Breast epithelium (tissue), 4 donors: ENCODE measurements at regions not wholly inside any gene's neighbourhood (a gene's known extent, or its start where the extent isn't known, plus 50 kb on each side); places are given as distances from the start of the nearest gene placed in this dataset.
"Not testable (repeated sequence)": the region's sequence is repeated elsewhere in the genome, so short reads cannot be mapped to it uniquely, and the experiment has no call there.

Source experiments
- DNase-seq, 2 donors: peaks; one replicate each; pipeline ENCODE4 v3.0.0-alpha.2; 2019; ENCODE audit warnings: low spot score in 2 of 2
- H3K27ac ChIP-seq, 2 donors: fragments of 200-600 bp; sonication (generic) in 1 of 2; one replicate each; pipeline ENCODE4 v1.5.1; 2016 to 2019; ENCODE audit warnings: mild to moderate bottlenecking in 1 of 2
- H3K27me3 ChIP-seq, 2 donors: fragments of 200-600 bp; sonication (generic) in 1 of 2; one replicate each; pipeline versions ENCODE4 v1.5.1 to v1.6.0; 2017 to 2019; ENCODE audit warnings: control low read depth in 1 of 2, mild to moderate bottlenecking in 1 of 2
- H3K36me3 ChIP-seq: fragments of 200-600 bp; one replicate; pipeline ENCODE4 v1.5.1; 2019
- H3K4me1 ChIP-seq, 2 donors: fragments of 200-600 bp; sonication (generic); one replicate each; pipeline ENCODE4 v1.5.1; 2016 to 2019; ENCODE audit warnings: control low read depth in 1 of 2
- H3K4me3 ChIP-seq, 3 donors: fragments of 200-600 bp; sonication (generic); 1 replicate in 2 of 3; 2 replicates in 1 of 3; pipeline ENCODE4 v1.5.1; 2016 to 2019; ENCODE audit warnings: mild to moderate bottlenecking in 3 of 3, moderate library complexity in 2 of 3
- H3K9me3 ChIP-seq, 2 donors: fragments of 200-600 bp; sonication (generic) in 1 of 2; one replicate each; pipeline ENCODE4 v1.5.1; 2016 to 2019; ENCODE audit warnings: control low read depth in 1 of 2
- POLR2A ChIP-seq: fragments of 450-650 bp; IDR thresholded peaks from one replicate; pipeline ENCODE4 v1.6.1; 2016; ENCODE audit warnings: antibody characterized with exemption, mild to moderate bottlenecking, moderate library complexity
- POLR2AphosphoS5 ChIP-seq, 3 donors: sonication (generic); formaldehyde crosslinking; IDR thresholded peaks; one replicate each; pipeline ENCODE4 v1.6.1; 2017; ENCODE audit warnings: antibody characterized with exemption in 3 of 3
- intact Hi-C: fragments of 100-400 bp; cut with DNase I; formaldehyde crosslinking; loops from one replicate; pipeline ENCODE4 v1.15.1; 2023; ENCODE audit warnings: low total_unique reads
- TF ChIP-seq, protein P1 (sequence below), 3 donors: fragments of 450-650 bp; IDR thresholded peaks; one replicate each; pipeline ENCODE4 v1.5.1; 2016 to 2017; ENCODE audit warnings: antibody characterized with exemption in 3 of 3, mild to moderate bottlenecking in 3 of 3, moderate library complexity in 3 of 3

DNA sequence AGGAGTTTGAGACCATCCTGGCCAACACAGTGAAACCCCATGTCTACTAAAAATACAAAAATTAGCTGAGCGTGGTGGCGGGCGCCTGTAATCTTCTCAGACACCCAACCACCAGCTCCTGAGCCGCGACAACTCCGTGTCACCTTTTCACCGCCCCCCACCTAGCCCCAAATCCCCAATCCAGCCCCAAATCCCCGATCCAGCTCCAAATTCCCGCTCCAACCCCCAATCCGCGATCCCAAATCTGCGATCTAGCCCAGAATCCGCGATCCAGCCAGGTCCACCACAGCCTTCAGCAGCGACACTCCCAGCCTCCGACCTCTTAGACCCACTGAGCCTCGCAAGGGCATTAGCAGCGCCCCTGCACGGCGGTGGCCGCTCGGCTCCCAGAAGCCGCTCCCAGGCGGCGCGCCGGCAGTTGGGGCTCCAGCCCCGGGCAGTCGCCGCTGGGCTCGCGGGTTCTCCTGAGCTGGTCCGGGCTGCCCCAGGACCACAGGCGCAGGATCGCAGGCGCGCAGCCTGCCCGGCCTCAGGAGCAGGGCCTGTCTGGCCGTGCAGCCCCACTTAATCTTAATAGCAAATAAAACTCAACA is 4469.9 kb upstream of the OR11H1 start:
- H3K27ac ChIP-seq, H3K4me3 ChIP-seq, H3K27me3 ChIP-seq, DNase-seq, H3K4me1 ChIP-seq, H3K36me3 ChIP-seq, intact Hi-C loops: not testable (repeated sequence)
- peaks cover 57 to 64% of the 10 kb centered on the region in 2 donors for H3K9me3 ChIP-seq

DNA sequence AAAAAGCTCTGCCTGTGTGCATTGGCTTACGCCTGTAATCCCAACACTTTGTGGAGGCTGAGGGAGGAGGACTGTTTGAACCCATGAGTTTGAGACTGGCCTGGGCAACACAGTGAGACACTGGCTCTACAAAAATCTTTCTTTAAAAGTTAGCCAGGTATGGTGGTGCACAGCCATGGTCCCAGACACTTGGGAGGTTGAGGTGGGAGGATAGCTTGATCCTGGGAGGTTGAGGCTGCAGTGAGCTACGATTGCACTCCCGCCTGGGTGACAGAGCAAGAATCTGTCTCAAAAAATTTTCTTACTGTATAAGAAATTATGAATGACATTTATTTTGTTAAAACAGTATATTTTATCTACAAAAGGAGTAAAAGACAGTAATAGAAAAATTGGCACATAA is 4468.9 kb upstream of the OR11H1 start:
- H3K4me3 ChIP-seq, H3K27me3 ChIP-seq, H3K36me3 ChIP-seq, H3K27ac ChIP-seq, intact Hi-C loops, H3K4me1 ChIP-seq, DNase-seq: not testable (repeated sequence)
- peaks cover 55% of the 10 kb centered on the region in 2 donors for H3K9me3 ChIP-seq

DNA sequence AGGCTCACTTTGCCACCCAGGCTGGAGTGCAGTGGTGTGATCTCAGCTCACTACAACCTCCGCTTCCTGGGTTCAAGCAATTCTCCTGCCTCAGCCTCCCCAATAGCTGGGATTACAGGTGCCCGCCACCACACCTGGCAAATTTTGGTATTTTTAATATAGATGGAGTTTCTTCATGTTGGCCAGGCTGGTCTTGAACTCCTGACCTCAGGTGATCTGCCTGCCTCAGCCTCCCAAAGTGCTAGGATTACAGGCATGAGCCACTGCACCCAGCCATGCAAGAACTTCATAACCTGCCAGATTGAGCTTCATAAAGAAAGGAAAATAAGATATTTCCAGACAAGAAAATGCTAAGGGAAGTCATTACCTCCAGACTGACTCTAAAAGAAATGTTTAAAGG is 4467.2 kb upstream of the OR11H1 start:
- H3K27me3 ChIP-seq, DNase-seq, H3K27ac ChIP-seq, H3K4me3 ChIP-seq, H3K4me1 ChIP-seq, intact Hi-C loops, H3K36me3 ChIP-seq: not testable (repeated sequence)
- peaks cover 39 to 48% of the 10 kb centered on the region in 2 donors for H3K9me3 ChIP-seq

DNA sequence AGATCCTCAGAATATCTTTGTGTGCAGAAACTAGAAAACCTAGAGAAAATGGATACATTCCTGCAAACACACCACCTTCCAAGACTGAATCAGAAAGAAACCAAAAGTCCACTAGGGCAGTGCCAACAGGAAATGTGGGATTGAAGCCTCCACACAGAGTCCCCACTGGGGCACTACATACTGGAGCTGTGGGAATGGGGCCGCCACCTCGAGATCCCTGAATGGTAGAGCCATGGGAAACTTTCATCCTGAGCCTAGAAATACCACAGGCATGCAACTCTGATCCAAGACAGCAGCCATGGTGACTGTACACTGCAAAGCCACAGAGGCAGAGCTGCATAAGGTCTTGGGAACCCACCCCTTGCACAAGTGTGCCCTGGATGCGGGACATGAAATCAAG is 4465.5 kb upstream of the OR11H1 start:
- H3K36me3 ChIP-seq, H3K4me1 ChIP-seq, DNase-seq, intact Hi-C loops, H3K4me3 ChIP-seq, H3K27me3 ChIP-seq, H3K27ac ChIP-seq: not testable (repeated sequence)
- peaks cover 37 to 48% of the 10 kb centered on the region in 2 donors for H3K9me3 ChIP-seq

DNA sequence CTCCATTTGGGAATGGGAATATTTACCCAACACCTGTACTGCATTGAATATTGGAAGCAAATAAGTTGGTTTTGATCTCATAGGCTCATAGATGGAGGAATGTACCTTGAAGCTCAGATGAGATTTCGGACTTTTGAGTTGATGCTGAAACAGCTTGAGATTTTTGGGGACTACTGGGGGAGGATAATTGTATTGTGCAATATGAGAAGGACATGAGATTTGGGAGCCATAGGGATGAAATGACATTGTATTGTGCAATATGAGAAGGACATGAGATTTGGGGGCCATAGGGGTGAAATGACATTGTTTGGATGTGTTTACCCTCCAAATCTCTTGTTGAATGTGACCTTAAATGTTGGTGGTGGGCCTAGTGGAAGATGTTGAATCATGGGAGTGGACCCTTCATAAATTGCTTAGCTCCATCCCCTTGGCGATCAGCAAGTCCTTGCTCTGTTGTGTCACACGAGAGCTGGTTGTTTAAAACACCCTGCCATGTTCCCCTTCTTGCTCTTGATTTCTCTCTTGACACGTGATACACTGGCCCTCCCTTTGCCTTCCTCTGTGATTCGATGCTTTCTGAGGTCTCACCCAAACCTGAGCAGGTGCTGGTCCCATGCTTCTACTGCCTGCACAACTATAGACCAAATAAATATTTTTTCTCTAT is 4464.8 kb upstream of the OR11H1 start:
- H3K9me3 ChIP-seq, result peaks cover 37 to 48% of the 10 kb centered on the region in 2 donors
- intact Hi-C loops, H3K27me3 ChIP-seq, H3K4me3 ChIP-seq, H3K27ac ChIP-seq, DNase-seq, H3K4me1 ChIP-seq, H3K36me3 ChIP-seq: not testable (repeated sequence)

DNA sequence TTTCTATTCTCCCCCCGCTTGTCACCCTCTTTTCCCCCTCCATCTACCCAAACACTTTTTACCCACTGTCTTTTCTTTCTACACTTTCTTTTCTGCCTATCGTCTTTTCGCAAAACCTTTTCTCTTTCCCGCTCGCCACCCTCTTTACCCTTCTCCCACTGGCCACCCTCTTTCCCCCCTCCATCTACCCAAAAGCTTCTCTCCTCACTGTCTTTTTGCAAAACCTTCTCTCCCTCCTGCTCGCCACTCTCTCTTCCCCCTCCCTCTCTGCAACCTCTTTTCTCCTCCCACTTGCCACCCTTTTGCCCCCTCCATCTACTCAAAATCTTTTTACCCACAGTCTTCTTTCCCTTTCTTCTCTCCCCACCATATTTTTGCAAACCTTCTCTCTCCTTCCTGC is 4462.8 kb upstream of the OR11H1 start:
- H3K4me1 ChIP-seq, H3K36me3 ChIP-seq, DNase-seq, intact Hi-C loops, H3K4me3 ChIP-seq, H3K27me3 ChIP-seq, H3K27ac ChIP-seq: not testable (repeated sequence)
- H3K9me3 ChIP-seq, result peaks cover 36 to 47% of the 10 kb centered on the region in 2 donors

DNA sequence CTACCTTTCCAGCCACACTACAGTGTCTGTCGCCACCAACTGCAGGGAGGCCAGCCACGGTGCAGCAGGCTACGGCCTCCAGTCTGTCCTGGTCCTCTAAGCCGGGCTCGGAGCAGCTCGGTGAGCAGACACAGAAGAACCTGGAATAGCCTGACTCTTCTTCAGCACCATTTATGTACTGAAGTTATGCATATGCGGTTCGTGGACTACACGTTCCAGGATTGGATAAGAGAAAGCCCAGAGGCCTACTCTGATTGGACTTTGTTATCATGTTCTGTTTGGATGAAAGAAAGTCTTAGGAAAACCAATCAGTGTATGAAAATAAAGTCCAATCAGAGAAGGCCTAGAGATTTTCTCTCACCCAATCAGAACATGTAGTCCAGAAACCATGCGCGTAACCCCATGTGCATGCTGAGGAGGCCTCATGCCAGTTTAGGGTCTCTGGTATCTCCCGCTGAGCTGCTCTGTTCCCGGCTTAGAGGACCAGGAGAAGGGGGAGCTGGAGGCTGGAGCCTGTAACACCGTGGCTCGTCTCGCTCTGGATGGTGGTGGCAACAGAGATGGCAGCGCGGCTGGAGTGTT is 4462.0 kb upstream of the OR11H1 start:
- intact Hi-C loops, result not testable (repeated sequence)

DNA sequence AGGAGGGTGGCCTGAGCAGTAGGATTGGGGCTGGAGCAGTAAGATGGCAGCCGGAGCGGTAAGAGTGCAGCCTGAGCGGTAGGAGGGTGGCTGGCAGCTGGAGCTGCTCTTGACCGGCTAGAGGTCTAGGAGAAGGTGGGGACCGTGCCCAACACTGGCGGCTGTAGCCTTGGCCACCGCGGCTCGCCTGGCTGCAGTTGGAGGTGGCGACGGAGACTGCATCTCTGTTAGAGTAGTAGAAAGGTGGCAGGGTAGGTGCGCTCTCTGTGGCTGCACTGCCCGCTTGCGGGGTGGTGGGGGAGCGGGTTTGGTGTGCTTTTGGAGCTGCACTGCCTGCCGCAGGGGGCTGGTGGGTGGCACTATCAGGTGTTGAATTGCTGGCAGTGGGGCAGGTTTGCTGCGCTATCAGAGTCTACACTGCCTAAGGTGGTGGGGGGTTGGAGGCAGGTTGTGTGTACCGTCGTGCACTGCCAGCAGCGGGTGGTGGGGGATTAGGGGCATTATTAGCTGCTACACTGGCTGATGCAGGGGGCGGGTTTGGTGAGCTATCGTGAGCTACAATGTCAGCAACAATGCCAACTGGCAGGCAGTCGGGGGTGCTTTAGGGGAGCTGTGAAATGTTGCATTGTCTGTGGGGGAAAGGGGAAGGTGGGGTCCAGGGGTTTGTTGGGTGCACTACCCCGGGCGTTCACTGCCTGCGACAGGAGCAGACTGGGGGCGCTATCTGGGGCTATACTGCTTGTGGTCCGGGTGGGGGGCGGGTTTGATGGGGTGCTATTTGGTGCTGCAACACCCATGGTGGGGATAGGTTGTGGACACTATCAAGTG is 4461.3 kb upstream of the OR11H1 start:
- Histone ChIP-seq H3K27me3 (no peaks in the 10 kb centered on the region), H3K36me3 (no peaks in the 10 kb centered on the region), H3K9me3 (peaks cover 29 to 42% of the 10 kb centered on the region in 2 donors), H3K27ac (no peak overlapping the region), H3K4me3 (no peak overlapping the region), H3K4me1 (no peaks in the 10 kb centered on the region)
- no peak for DNase-seq
- TF ChIP-seq, protein P1, sequence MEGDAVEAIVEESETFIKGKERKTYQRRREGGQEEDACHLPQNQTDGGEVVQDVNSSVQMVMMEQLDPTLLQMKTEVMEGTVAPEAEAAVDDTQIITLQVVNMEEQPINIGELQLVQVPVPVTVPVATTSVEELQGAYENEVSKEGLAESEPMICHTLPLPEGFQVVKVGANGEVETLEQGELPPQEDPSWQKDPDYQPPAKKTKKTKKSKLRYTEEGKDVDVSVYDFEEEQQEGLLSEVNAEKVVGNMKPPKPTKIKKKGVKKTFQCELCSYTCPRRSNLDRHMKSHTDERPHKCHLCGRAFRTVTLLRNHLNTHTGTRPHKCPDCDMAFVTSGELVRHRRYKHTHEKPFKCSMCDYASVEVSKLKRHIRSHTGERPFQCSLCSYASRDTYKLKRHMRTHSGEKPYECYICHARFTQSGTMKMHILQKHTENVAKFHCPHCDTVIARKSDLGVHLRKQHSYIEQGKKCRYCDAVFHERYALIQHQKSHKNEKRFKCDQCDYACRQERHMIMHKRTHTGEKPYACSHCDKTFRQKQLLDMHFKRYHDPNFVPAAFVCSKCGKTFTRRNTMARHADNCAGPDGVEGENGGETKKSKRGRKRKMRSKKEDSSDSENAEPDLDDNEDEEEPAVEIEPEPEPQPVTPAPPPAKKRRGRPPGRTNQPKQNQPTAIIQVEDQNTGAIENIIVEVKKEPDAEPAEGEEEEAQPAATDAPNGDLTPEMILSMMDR (IDR thresholded peaks at IDR 0.05), result no peak
- TF ChIP-seq POLR2AphosphoS5 (IDR thresholded peaks at IDR 0.05) (no peak), POLR2A (no peak)
- intact Hi-C loops, result no loop called here

More for the DNA sequence above, 4462.0 kb upstream of the OR11H1 start:
- H3K27ac ChIP-seq, H3K36me3 ChIP-seq, H3K27me3 ChIP-seq, H3K4me3 ChIP-seq, H3K4me1 ChIP-seq, DNase-seq: not testable (repeated sequence)
- H3K9me3 ChIP-seq, result peaks cover 31 to 42% of the 10 kb centered on the region in 2 donors

DNA sequence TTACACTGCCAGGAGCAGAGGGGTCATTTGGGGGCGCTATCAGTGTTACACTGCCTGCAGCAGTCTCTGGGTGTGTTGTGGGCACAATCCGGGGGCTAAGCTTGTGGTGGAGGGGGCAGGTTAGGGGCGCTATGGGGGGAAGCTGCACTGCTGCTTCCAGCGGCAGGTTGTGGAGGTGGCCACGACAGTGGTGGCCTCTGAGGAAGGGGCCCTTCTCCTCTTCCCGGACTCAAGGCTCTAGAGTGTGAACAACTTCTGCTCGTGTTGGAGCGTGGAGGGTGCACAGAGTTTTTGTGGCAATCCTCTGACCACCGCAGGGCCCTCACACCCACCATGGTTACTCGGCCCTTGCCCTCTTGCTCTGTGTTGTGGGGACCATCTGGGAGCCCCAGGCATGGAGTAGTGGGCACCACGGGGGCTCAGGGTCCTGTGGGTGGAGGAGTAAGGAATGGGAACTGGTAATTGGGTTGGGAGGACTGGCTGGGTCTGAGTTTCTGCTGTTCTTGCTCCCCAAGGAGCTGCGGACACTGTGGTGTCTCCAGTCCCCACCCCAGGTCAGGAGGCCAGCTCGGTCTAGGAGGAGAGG is 4460.6 kb upstream of the OR11H1 start:
- H3K27me3 ChIP-seq, intact Hi-C loops, H3K36me3 ChIP-seq, H3K4me3 ChIP-seq, H3K4me1 ChIP-seq, H3K27ac ChIP-seq, DNase-seq: not testable (repeated sequence)
- H3K9me3 ChIP-seq, result peaks cover 28 to 42% of the 10 kb centered on the region in 2 donors

DNA sequence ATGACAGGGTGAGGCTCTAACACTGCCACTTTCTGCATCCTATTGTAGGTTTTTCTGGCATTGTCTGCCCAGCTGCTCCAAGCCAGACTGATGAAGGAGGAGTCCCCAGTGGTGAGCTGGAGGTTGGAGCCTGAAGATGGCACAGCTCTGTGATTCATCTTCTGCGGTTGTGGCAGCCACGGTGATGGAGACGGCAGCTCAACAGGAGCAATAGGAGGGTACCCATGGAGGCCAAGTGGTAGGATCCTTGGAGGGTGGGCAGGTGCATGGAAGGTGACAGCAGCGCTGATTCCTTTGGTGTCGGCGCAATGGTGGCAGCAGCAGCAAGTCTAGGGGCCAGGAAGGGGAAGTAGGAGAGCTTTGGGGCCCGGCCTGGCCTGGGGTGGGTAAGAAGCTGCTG is 4460.1 kb upstream of the OR11H1 start:
- H3K36me3 ChIP-seq, H3K27me3 ChIP-seq, DNase-seq, H3K27ac ChIP-seq, H3K4me1 ChIP-seq, H3K4me3 ChIP-seq, intact Hi-C loops: not testable (repeated sequence)
- peaks cover 26 to 42% of the 10 kb centered on the region in 2 donors for H3K9me3 ChIP-seq

DNA sequence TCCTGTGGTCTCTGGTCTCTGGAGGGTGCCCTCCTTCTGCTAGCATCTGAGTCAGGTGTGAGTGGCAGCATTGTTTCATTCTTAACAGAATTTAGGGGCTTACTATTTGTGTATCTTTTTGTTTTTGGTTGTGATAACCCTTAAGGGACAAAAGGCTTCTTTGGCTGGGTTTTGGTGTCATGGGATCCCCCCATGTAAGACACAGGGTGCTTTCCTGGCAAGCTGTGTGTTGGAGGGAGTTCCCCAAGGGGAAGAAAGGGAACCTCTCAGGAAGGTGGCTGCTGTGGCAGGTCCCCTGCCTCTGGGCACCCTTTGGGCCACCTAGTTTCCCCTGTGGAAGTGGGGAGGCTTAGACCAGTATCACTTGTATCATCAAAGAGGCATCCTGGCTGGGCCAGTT is 4459.6 kb upstream of the OR11H1 start:
- intact Hi-C loops, H3K27ac ChIP-seq, H3K27me3 ChIP-seq, DNase-seq, H3K36me3 ChIP-seq, H3K4me3 ChIP-seq, H3K4me1 ChIP-seq: not testable (repeated sequence)
- peaks cover 26 to 37% of the 10 kb centered on the region in 2 donors for H3K9me3 ChIP-seq
